OCI-LY3 (cell line): ENCODE measurements at regions not wholly inside any gene's neighbourhood (a gene's known extent, or its start where the extent isn't known, plus 50 kb on each side); places are given as distances from the start of the nearest gene placed in this dataset.

ENCODE experiments used
- CTCF ChIP-seq: fragments of 200-600, 300-600 bp; sonication (generic); IDR thresholded peaks from 2 replicates; pipeline ENCODE4 v1.5.1; 2014; ENCODE audit warnings: antibody characterized with exemption, low read length, low read depth
- EZH2phosphoT487 ChIP-seq: fragments of 200-600 bp; shearing (Covaris generic); IDR thresholded peaks from 2 replicates; pipeline ENCODE4 v1.6.1; 2018; ENCODE audit warnings: antibody characterized with exemption, mixed run types, low read depth

GRCh38 chr10:29127037-29127700 is 161.7 kb upstream of the LYZL1 start:
- no peak for TF ChIP-seq CTCF
- no peak for TF ChIP-seq EZH2phosphoT487
